GM19025 (cell line): ENCODE measurements at regions not wholly inside any gene's neighbourhood (a gene's known extent, or its start where the extent isn't known, plus 50 kb on each side); places are given as distances from the start of the nearest gene placed in this dataset.
A peak's percentile ranks its signal among the peaks of the same experiment; 100 is the strongest.
"Not testable (repeated sequence)": the region's sequence is repeated elsewhere in the genome, so short reads cannot be mapped to it uniquely, and the experiment has no call there.

Experiments
- ATAC-seq: cut with Tn5 transposase; IDR thresholded peaks from one replicate; pipeline ENCODE4 v1.9.1; 2021; ENCODE audit warnings: mild to moderate bottlenecking, low read depth, moderate library complexity; ENCODE audit not compliant: unreplicated experiment

GRCh38 chr3:197459571-197459970 is 96.2 kb downstream of the BDH1 start:
- ATAC-seq: not testable (repeated sequence)

GRCh38 chr3:197458906-197459470 is 96.8 kb downstream of the BDH1 start:
- ATAC-seq: no peak

GRCh38 chr3:197458179-197458707 is 97.5 kb downstream of the BDH1 start:
- peak; percentile 57 for ATAC-seq

- ATAC-seq: no peak
Observed at GRCh38 chr3:197456261-197457091, 99.3 kb downstream of the BDH1 start.

GRCh38 chr3:197454841-197455240 is 100.9 kb downstream of the BDH1 start:
- ATAC-seq: not testable (repeated sequence)

- no peak for ATAC-seq
Observed at GRCh38 chr3:197454014-197454413, 101.8 kb downstream of the BDH1 start.

- ATAC-seq: no peak
Observed at GRCh38 chr3:197450810-197451209, 105.0 kb downstream of the BDH1 start.

GRCh38 chr3:197450308-197450707 is 105.5 kb downstream of the BDH1 start:
- no peak for ATAC-seq

GRCh38 chr3:197449181-197449580 is 106.6 kb downstream of the BDH1 start:
- not testable (repeated sequence) for ATAC-seq

GRCh38 chr3:197447781-197448180 is 108.0 kb downstream of the BDH1 start:
- not testable (repeated sequence) for ATAC-seq

- no peak for ATAC-seq
Observed at GRCh38 chr3:197447057-197447456, 108.7 kb downstream of the BDH1 start.

GRCh38 chr3:197446700-197447056 is 109.1 kb downstream of the BDH1 start:
- no peak for ATAC-seq

- ATAC-seq: no peak
Observed at GRCh38 chr3:197445896-197446699, 109.7 kb downstream of the BDH1 start.

GRCh38 chr3:197444793-197445379 is 110.9 kb downstream of the BDH1 start:
- no peak for ATAC-seq

GRCh38 chr3:197443506-197443905 is 112.3 kb downstream of the BDH1 start:
- no peak for ATAC-seq

- no peak for ATAC-seq
Observed at GRCh38 chr3:197440717-197441303, 115.0 kb downstream of the BDH1 start.

GRCh38 chr3:197438906-197439305 is 116.9 kb downstream of the BDH1 start:
- ATAC-seq: no peak

- ATAC-seq: no peak
Observed at GRCh38 chr3:197435426-197435825, 120.3 kb downstream of the BDH1 start.

GRCh38 chr3:197434830-197435229 is 120.9 kb downstream of the BDH1 start:
- no peak for ATAC-seq

- ATAC-seq: no peak
Observed at GRCh38 chr3:197432384-197433127, 123.2 kb downstream of the BDH1 start.
